ENCODE measurements at regions not wholly inside any gene's neighbourhood (a gene's known extent, or its start where the extent isn't known, plus 50 kb on each side); places are given as distances from the start of the nearest gene placed in this dataset.

DNA sequence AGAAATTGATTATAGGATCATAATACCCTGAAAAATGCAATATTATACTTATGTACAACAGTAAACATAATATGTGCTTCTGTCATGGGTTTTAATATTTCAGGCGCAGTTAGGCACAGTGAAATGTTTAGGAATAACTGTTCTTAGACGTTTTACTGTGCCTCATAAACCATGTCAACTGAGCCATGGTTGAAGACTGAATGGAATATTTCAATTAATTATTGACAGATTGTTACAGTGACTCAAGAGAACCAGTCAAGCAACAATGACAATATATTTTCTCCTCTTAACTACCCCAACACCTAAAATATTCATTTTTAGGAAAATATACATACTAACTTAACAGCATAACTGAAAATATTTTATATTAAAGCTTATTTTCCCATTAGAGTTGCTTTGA lies 852.7 kb upstream of the FRG1 start:
- TF ChIP-seq, protein P1, sequence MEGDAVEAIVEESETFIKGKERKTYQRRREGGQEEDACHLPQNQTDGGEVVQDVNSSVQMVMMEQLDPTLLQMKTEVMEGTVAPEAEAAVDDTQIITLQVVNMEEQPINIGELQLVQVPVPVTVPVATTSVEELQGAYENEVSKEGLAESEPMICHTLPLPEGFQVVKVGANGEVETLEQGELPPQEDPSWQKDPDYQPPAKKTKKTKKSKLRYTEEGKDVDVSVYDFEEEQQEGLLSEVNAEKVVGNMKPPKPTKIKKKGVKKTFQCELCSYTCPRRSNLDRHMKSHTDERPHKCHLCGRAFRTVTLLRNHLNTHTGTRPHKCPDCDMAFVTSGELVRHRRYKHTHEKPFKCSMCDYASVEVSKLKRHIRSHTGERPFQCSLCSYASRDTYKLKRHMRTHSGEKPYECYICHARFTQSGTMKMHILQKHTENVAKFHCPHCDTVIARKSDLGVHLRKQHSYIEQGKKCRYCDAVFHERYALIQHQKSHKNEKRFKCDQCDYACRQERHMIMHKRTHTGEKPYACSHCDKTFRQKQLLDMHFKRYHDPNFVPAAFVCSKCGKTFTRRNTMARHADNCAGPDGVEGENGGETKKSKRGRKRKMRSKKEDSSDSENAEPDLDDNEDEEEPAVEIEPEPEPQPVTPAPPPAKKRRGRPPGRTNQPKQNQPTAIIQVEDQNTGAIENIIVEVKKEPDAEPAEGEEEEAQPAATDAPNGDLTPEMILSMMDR (IDR thresholded peaks at IDR 0.05): no peak
- no peak for TF ChIP-seq POLR2A (IDR thresholded peaks at IDR 0.05)

All from thyroid gland (tissue), 4 donors.